ENCODE measurements at regions not wholly inside any gene's neighbourhood (a gene's known extent, or its start where the extent isn't known, plus 50 kb on each side); places are given as distances from the start of the nearest gene placed in this dataset.

DNA sequence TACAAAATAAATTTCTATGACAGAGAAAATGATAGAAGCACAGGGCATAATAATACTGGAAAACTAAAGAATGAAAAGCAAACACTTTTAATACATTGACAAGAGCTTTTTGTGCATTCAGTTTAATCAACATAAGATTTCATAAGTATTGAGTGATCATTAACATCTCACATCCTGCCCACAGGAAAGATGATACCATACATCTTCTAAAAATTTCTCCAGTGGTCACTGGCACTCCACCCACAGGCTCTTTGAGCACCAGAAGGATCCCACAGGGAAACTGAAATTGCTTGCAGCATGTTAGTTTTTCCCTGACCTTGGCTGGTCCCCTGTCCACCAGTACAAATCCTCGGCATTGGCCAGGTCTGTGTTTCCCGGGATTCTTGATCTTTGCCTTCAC is 186.0 kb downstream of the CEMIP2 start:
- TF ChIP-seq, protein P1, sequence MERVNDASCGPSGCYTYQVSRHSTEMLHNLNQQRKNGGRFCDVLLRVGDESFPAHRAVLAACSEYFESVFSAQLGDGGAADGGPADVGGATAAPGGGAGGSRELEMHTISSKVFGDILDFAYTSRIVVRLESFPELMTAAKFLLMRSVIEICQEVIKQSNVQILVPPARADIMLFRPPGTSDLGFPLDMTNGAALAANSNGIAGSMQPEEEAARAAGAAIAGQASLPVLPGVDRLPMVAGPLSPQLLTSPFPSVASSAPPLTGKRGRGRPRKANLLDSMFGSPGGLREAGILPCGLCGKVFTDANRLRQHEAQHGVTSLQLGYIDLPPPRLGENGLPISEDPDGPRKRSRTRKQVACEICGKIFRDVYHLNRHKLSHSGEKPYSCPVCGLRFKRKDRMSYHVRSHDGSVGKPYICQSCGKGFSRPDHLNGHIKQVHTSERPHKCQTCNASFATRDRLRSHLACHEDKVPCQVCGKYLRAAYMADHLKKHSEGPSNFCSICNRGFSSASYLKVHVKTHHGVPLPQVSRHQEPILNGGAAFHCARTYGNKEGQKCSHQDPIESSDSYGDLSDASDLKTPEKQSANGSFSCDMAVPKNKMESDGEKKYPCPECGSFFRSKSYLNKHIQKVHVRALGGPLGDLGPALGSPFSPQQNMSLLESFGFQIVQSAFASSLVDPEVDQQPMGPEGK (CRISPR knock-in tag; IDR thresholded peaks at IDR 0.05; ENCODE audit: borderline replicate concordance), result no peak
- TF ChIP-seq ZFP3 (CRISPR knock-in tag; IDR thresholded peaks at IDR 0.05) (no peak), TCF4 (CRISPR knock-in tag; IDR thresholded peaks at IDR 0.05; ENCODE audit: borderline replicate concordance) (no peak), ISL1 (CRISPR knock-in tag; IDR thresholded peaks at IDR 0.05) (no peak), TOX (CRISPR knock-in tag; IDR thresholded peaks at IDR 0.05; ENCODE audit: borderline replicate concordance) (no peak), SNAI2 (CRISPR knock-in tag; IDR thresholded peaks at IDR 0.05) (no peak), ZNF70 (CRISPR knock-in tag; IDR thresholded peaks at IDR 0.05) (no peak), ESRRG (CRISPR knock-in tag; IDR thresholded peaks at IDR 0.05) (no peak), ARNTL (CRISPR knock-in tag; IDR thresholded peaks at IDR 0.05; ENCODE audit: borderline replicate concordance, low read depth) (no peak), ZNF8 (CRISPR knock-in tag; IDR thresholded peaks at IDR 0.05) (no peak), RARB (CRISPR knock-in tag; IDR thresholded peaks at IDR 0.05) (no peak)
- TF ChIP-seq, protein P2, sequence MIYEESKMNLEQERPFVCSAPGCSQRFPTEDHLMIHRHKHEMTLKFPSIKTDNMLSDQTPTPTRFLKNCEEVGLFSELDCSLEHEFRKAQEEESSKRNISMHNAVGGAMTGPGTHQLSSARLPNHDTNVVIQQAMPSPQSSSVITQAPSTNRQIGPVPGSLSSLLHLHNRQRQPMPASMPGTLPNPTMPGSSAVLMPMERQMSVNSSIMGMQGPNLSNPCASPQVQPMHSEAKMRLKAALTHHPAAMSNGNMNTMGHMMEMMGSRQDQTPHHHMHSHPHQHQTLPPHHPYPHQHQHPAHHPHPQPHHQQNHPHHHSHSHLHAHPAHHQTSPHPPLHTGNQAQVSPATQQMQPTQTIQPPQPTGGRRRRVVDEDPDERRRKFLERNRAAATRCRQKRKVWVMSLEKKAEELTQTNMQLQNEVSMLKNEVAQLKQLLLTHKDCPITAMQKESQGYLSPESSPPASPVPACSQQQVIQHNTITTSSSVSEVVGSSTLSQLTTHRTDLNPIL (CRISPR knock-in tag; IDR thresholded peaks at IDR 0.05; ENCODE audit: low read depth), result no peak
